Lower leg skin (tissue), 4 donors: ENCODE measurements at regions not wholly inside any gene's neighbourhood (a gene's known extent, or its start where the extent isn't known, plus 50 kb on each side); places are given as distances from the start of the nearest gene placed in this dataset.

ENCODE experiments used
- DNase-seq, 2 donors: peaks; one replicate each; pipeline ENCODE4 v3.0.0-alpha.2; 2019; ENCODE audit warnings: low spot score in 2 of 2
- H3K4me3 ChIP-seq: fragments of 200-600 bp; sonication (generic); 2 replicates; pipeline ENCODE4 v1.5.1; 2017; ENCODE audit warnings: mild to moderate bottlenecking, low read depth; ENCODE audit not compliant: poor library complexity, severe bottlenecking
- POLR2A ChIP-seq, 2 donors: fragments of 450-650 bp; IDR thresholded peaks; one replicate each; pipeline ENCODE4 v1.6.1; 2016 to 2017; ENCODE audit warnings: antibody characterized with exemption in 2 of 2, mild to moderate bottlenecking in 1 of 2, moderate library complexity in 1 of 2
- WGBS, 2 donors: methylation state at CpG; one replicate each; pipeline ENCODE4 v1.1.5; 2018; 5-methylcytosine and 5-hydroxymethylcytosine counted together
- intact Hi-C: fragments of 100-400 bp; cut with DNase I; formaldehyde crosslinking; loops from one replicate; pipeline ENCODE4 v1.15.0; 2023; ENCODE audit warnings: low total_unique reads
- TF ChIP-seq, protein P1 (sequence below), 3 donors: fragments of 450-650 bp; IDR thresholded peaks; one replicate each; pipeline ENCODE4 v1.5.1; 2016; ENCODE audit warnings: antibody characterized with exemption in 3 of 3, mild to moderate bottlenecking in 3 of 3, moderate library complexity in 2 of 3

DNA sequence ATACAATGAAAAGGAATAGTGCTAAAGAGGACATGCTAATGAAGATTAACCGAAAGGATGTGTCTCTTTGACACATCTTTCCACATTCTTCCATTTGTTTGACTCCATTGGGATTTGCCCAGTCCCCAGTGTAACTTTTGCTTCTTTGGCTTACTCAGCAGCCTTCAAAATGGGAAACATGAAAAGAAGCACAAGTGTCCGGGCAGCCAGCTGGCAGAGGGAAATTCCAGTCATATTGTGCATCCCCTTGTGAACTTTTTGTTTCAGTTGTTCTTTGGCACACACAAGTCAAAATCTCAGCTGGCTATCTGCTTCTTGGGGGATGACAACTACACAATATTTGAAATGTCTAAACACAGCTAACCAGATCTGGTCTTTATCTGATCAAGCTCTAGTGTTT is 157.4 kb downstream of the OGFRL1 start:
- TF ChIP-seq POLR2A (IDR thresholded peaks at IDR 0.05), result no peak
- TF ChIP-seq, protein P1, sequence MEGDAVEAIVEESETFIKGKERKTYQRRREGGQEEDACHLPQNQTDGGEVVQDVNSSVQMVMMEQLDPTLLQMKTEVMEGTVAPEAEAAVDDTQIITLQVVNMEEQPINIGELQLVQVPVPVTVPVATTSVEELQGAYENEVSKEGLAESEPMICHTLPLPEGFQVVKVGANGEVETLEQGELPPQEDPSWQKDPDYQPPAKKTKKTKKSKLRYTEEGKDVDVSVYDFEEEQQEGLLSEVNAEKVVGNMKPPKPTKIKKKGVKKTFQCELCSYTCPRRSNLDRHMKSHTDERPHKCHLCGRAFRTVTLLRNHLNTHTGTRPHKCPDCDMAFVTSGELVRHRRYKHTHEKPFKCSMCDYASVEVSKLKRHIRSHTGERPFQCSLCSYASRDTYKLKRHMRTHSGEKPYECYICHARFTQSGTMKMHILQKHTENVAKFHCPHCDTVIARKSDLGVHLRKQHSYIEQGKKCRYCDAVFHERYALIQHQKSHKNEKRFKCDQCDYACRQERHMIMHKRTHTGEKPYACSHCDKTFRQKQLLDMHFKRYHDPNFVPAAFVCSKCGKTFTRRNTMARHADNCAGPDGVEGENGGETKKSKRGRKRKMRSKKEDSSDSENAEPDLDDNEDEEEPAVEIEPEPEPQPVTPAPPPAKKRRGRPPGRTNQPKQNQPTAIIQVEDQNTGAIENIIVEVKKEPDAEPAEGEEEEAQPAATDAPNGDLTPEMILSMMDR (IDR thresholded peaks at IDR 0.05), result no peak
- no peak overlapping the region for H3K4me3 ChIP-seq
- DNase-seq, result no peak
- intact Hi-C loops, result no loop called here
- WGBS, 2 donors, result 45 to 53% methylated on average over 2 of the region's 2 CpGs

DNA sequence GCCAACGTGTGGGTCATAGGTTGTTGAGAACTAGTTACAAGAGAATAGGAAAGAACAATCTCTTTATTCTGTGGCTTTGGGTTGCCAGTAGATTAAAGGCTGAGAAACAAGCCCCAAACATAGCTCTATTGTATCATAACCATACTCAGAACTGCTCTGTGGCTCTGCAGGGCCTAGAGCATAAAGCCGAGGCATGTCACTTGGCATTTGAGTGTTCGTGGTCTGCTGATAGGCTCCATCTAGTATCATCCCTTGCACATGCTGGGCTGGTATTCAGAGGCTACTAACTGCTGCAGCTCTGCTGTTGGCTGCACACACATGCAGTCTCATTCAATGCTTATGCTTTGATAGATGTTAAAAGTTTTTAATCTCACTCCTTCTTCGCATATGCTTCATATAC is 157.9 kb downstream of the OGFRL1 start:
- DNase-seq, result no peak
- no peak overlapping the region for H3K4me3 ChIP-seq
- WGBS, 2 donors, result 67 to 70% methylated on average over 4 of the region's 4 CpGs
- TF ChIP-seq, protein P1 (IDR thresholded peaks at IDR 0.05), result no peak
- no peak for TF ChIP-seq POLR2A (IDR thresholded peaks at IDR 0.05)
- intact Hi-C loops, result no loop called here

DNA sequence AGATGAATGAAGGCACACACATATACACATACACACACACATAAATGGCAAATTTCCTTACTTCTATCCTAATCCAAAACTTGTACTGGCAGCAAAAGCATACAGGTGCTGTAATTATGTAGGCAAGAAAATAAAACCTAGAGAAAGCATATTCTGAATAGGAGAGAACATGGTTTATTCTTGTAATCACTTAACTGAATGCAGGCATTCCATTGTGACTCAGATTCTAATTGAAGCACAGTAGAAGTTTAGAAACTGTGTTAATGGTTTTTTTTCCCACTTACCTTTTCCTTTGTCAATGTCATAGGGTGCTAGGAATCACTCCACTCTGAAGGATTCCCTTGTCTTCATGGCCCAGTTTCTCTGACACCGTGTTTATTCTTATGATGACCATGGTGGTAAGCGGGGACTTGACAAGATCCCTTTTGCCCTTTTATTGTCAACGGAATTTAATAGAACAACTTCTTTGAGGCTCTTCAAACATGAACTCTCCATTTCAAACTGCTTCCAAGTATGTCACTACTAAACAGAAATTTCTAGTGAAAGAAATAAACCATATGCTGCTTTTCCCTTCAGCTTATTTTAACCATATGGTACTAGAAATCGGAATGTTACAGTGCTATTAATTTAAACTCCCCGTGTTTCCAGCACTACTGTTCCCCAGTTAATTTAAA is 164.2 kb downstream of the OGFRL1 start:
- no peak for DNase-seq
- WGBS, 2 donors, result 65 to 76% methylated on average over 5 of the region's 5 CpGs
- H3K4me3 ChIP-seq, result no peak overlapping the region
- intact Hi-C loops, result no loop called here
- no peak for TF ChIP-seq POLR2A (IDR thresholded peaks at IDR 0.05)
- TF ChIP-seq, protein P1 (IDR thresholded peaks at IDR 0.05), result no peak

DNA sequence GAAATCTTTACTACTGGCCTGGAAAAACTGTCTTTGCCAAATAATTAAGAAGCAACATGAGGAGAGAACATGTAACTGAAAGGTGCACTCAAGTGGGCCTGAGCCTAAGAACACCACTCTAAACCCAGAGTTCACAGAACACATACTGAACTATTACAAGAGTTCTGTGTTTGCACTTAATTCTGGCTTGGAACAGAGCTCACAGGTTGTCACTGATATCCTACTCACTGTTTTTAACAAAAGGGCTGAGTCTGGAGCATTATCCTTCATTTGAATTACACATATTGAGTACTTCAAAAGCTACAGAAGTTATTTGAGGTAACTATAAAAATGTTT is 164.7 kb downstream of the OGFRL1 start:
- no peak overlapping the region for H3K4me3 ChIP-seq
- DNase-seq, result no peak
- intact Hi-C loops, result no loop called here
- TF ChIP-seq POLR2A (IDR thresholded peaks at IDR 0.05), result no peak
- TF ChIP-seq, protein P1 (IDR thresholded peaks at IDR 0.05), result no peak

DNA sequence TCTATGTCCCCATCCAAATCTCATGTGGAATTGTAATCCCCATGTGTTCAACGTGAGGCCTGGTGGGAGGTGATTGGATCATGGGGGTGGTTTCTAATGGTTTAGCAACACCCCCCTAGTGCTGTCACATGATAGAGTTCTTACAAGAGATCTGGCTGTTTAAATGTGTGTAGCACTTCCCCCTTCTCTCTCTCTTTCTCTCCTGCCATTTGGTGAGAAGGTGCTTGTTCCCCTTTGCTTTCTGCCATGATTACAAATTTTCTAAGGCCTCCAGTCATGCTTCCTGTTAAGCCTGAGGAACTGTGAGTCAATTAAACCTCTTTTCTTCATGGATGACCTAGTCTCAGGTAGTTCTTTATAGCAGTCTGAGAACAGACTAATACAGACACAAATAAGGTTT is 165.4 kb downstream of the OGFRL1 start:
- intact Hi-C loops, result no loop called here
- no peak overlapping the region for H3K4me3 ChIP-seq
- 40 to 48% methylated on average over 1 of the region's 1 CpG for WGBS, 2 donors
- no peak for TF ChIP-seq POLR2A (IDR thresholded peaks at IDR 0.05)
- TF ChIP-seq, protein P1 (IDR thresholded peaks at IDR 0.05), result no peak
- no peak for DNase-seq

DNA sequence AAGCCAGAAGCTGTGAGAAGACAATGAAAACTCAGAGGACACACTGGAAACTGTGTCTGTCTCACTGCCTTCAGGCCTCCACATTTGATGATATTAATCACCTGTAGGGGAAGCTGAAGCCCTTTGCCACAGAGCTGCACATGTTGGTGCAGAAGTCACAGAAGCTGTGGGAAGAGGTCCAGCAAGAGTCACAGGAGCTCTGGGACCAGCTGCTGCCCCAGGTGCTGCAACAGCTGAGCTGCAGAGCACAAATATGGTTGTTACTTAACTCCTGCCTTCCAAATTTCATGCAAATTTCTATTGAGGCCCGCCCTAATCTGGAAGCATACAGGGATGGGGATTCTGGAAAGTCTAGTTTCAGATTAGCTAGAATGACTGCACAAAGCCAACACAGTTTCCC is 169.3 kb downstream of the OGFRL1 start:
- TF ChIP-seq, protein P1 (IDR thresholded peaks at IDR 0.05), result no peak
- 65 to 80% methylated on average over 1 of the region's 1 CpG for WGBS, 2 donors
- DNase-seq, result no peak
- no peak overlapping the region for H3K4me3 ChIP-seq
- intact Hi-C loops, result no loop called here
